ENCODE measurements at regions not wholly inside any gene's neighbourhood (a gene's known extent, or its start where the extent isn't known, plus 50 kb on each side); places are given as distances from the start of the nearest gene placed in this dataset.
A peak's percentile ranks its signal among the peaks of the same experiment; 100 is the strongest.

DNA sequence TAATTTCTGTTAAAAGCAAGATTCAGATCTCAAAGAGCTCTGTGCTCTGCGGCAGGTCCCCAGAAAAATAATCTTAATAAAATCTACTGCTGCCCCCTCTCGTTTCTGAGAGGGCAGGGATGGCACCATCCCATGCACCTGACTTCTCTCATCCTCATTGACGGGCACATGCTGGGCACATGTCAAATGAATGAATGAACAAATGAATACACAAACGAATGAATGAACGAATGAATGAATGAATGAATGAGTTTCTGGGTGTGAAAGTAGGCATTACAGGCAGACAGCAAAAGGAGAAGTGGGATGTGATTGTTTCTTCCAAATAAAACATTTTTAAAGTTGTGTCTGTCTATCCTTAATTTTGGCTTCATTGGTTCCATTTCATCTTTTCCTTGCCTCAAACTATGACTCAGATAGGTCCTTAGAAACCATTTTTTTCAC is 398.1 kb upstream of the PRKCQ start:
- TF ChIP-seq EZH2phosphoT487 (IDR thresholded peaks at IDR 0.05; ENCODE audit: borderline replicate concordance) = no peak
- TF ChIP-seq, protein P1, sequence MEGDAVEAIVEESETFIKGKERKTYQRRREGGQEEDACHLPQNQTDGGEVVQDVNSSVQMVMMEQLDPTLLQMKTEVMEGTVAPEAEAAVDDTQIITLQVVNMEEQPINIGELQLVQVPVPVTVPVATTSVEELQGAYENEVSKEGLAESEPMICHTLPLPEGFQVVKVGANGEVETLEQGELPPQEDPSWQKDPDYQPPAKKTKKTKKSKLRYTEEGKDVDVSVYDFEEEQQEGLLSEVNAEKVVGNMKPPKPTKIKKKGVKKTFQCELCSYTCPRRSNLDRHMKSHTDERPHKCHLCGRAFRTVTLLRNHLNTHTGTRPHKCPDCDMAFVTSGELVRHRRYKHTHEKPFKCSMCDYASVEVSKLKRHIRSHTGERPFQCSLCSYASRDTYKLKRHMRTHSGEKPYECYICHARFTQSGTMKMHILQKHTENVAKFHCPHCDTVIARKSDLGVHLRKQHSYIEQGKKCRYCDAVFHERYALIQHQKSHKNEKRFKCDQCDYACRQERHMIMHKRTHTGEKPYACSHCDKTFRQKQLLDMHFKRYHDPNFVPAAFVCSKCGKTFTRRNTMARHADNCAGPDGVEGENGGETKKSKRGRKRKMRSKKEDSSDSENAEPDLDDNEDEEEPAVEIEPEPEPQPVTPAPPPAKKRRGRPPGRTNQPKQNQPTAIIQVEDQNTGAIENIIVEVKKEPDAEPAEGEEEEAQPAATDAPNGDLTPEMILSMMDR (conservative IDR thresholded peaks at IDR 0.05; ENCODE audit: low read length) = peak; percentile 51

Data from Loucy (cell line).